ENCODE measurements at regions not wholly inside any gene's neighbourhood (a gene's known extent, or its start where the extent isn't known, plus 50 kb on each side); places are given as distances from the start of the nearest gene placed in this dataset.

DNA sequence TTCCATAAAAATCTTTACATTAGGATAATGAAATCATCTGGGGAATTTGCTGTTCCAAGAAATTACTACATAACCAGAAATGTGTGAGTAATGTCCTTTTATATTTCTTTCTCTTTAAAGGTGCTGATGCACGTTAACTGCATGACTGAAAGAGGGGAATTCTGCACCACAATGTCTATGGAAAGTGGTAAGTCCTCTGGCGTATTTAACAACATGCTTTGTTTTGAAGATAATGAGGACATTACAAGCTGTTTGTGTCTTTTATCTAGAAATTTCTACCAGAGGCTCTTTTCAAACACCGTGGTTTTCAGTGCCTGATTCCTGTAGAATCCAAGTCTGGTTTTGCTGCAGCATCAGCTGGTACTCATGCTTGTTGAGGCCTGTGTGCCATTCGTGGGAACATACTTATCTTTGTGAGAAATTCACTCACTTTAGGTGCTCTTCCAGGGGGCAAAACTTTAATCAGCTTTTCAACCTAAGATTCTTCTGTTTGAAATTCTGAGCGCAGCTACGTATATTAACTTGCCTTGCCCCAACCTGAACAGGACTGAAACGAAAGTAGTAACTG, 257.2 kb downstream of the PDHA2 start:
- Histone ChIP-seq H3K27me3 (ENCODE audit: insufficient read depth, insufficient read length) (no peaks in the 10 kb centered on the region), H3K9ac (ENCODE audit: insufficient read length, low read depth) (no peak overlapping the region), H3K4me1 (ENCODE audit: insufficient read depth, insufficient read length) (no peaks in the 10 kb centered on the region), H3K36me3 (ENCODE audit: insufficient read depth, insufficient read length, low read length) (no peaks in the 10 kb centered on the region), H3K9me3 (ENCODE audit: insufficient read depth, low read length) (no peaks in the 10 kb centered on the region), H3K4me3 (ENCODE audit: insufficient read length, low read depth) (no peak overlapping the region)
- no peak for DNase-seq (ENCODE audit: low read depth, low spot score)
- TF ChIP-seq SUZ12 (IDR thresholded peaks at IDR 0.05; ENCODE audit: extremely low read depth, insufficient read depth, insufficient read length) = no peak
- TF ChIP-seq ZNF274 (IDR thresholded peaks at IDR 0.05; ENCODE audit: low read depth, low read length) = no peak
- TF ChIP-seq YY1 (IDR thresholded peaks at IDR 0.05; ENCODE audit: insufficient read depth, insufficient read length) = no peak

DNA sequence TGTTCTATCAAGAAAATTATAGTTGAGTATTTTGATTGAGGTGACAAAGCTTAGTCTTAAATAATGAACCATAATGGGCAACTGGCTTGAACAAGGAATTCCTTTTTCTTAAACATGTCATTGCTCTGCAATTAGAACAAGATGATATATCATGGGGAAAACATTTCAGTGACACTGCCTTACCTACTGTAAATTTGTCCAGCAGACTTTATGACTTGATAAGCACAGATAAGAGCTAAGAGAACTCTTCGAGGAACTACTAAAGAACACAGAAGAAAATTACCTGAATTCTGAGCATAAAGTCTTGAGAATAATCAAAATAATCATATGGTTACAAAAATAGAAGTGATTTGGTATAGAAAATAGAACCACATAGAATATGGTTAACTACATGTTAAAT, 257.8 kb downstream of the PDHA2 start:
- H3K4me1 ChIP-seq (ENCODE audit: insufficient read depth, insufficient read length) = no peaks in the 10 kb centered on the region
- H3K36me3 ChIP-seq (ENCODE audit: insufficient read depth, insufficient read length, low read length) = no peaks in the 10 kb centered on the region
- H3K27me3 ChIP-seq (ENCODE audit: insufficient read depth, insufficient read length) = no peaks in the 10 kb centered on the region
- no peak overlapping the region for H3K4me3 ChIP-seq (ENCODE audit: insufficient read length, low read depth)
- DNase-seq (ENCODE audit: low read depth, low spot score) = no peak
- TF ChIP-seq SUZ12 (IDR thresholded peaks at IDR 0.05; ENCODE audit: extremely low read depth, insufficient read depth, insufficient read length) = no peak
- TF ChIP-seq YY1 (IDR thresholded peaks at IDR 0.05; ENCODE audit: insufficient read depth, insufficient read length) = no peak
- TF ChIP-seq ZNF274 (IDR thresholded peaks at IDR 0.05; ENCODE audit: low read depth, low read length) = no peak
- no peaks in the 10 kb centered on the region for H3K9me3 ChIP-seq (ENCODE audit: insufficient read depth, low read length)
- no peak overlapping the region for H3K9ac ChIP-seq (ENCODE audit: insufficient read length, low read depth)

DNA sequence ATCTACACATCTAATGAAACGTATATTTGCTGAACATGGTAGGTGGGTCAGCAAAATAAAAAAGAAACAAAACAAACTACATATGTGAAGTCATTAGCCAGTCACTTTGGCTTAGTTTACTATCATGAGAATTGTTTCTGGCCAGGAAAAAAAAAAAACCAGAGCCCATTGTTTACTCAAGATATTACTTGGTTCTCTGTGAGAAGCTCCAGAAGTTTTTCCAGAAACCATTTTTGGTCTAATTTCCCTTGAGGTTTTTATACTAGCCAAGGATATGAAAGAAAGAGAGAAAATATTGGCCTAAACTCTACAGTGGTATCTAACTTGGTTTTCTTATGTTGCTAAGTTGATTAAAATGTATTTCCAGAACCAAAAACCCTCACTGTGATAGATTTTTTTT, 259.1 kb downstream of the PDHA2 start:
- H3K27me3 ChIP-seq (ENCODE audit: insufficient read depth, insufficient read length) = no peaks in the 10 kb centered on the region
- no peak for DNase-seq (ENCODE audit: low read depth, low spot score)

DNA sequence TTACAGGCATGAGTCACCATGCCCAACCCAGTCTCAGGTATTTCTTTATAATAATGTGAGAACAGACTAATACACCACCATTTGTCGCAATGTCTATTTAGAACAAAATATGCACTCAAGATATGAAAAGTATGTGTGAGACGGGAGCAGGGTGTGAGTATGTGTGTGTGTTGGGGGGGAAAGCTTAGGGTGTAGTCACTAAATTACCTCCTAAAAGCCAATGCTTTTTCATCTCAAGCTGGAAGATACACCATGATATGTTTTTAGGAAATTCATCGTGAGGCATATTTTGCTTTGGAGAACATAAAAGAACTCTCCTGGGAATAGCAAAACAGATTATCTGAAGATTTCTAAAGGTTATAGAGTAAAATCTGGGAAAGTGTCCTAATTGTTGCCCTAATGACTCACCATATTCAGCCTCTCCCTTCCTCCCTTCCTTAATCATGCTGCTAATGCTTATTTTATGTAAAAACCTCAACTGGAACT, 262.7 kb downstream of the PDHA2 start:
- Histone ChIP-seq H3K9ac (ENCODE audit: insufficient read length, low read depth) (no peak overlapping the region), H3K27me3 (ENCODE audit: insufficient read depth, insufficient read length) (no peaks in the 10 kb centered on the region), H3K9me3 (ENCODE audit: insufficient read depth, low read length) (no peaks in the 10 kb centered on the region), H3K36me3 (ENCODE audit: insufficient read depth, insufficient read length, low read length) (no peaks in the 10 kb centered on the region), H3K4me1 (ENCODE audit: insufficient read depth, insufficient read length) (no peaks in the 10 kb centered on the region), H3K4me3 (ENCODE audit: insufficient read length, low read depth) (no peak overlapping the region)
- no peak for DNase-seq (ENCODE audit: low read depth, low spot score)
- TF ChIP-seq ZNF274 (IDR thresholded peaks at IDR 0.05; ENCODE audit: low read depth, low read length) = no peak
- no peak for TF ChIP-seq YY1 (IDR thresholded peaks at IDR 0.05; ENCODE audit: insufficient read depth, insufficient read length)
- TF ChIP-seq SUZ12 (IDR thresholded peaks at IDR 0.05; ENCODE audit: extremely low read depth, insufficient read depth, insufficient read length) = no peak

More for the DNA sequence above, 259.1 kb downstream of the PDHA2 start:
- no peaks in the 10 kb centered on the region for H3K9me3 ChIP-seq (ENCODE audit: insufficient read depth, low read length)
- no peaks in the 10 kb centered on the region for H3K36me3 ChIP-seq (ENCODE audit: insufficient read depth, insufficient read length, low read length)
- H3K9ac ChIP-seq (ENCODE audit: insufficient read length, low read depth) = no peak overlapping the region
- H3K4me3 ChIP-seq (ENCODE audit: insufficient read length, low read depth) = no peak overlapping the region
- TF ChIP-seq ZNF274 (IDR thresholded peaks at IDR 0.05; ENCODE audit: low read depth, low read length) = no peak
- TF ChIP-seq SUZ12 (IDR thresholded peaks at IDR 0.05; ENCODE audit: extremely low read depth, insufficient read depth, insufficient read length) = no peak
- TF ChIP-seq YY1 (IDR thresholded peaks at IDR 0.05; ENCODE audit: insufficient read depth, insufficient read length) = no peak
- H3K4me1 ChIP-seq (ENCODE audit: insufficient read depth, insufficient read length) = no peaks in the 10 kb centered on the region

DNA sequence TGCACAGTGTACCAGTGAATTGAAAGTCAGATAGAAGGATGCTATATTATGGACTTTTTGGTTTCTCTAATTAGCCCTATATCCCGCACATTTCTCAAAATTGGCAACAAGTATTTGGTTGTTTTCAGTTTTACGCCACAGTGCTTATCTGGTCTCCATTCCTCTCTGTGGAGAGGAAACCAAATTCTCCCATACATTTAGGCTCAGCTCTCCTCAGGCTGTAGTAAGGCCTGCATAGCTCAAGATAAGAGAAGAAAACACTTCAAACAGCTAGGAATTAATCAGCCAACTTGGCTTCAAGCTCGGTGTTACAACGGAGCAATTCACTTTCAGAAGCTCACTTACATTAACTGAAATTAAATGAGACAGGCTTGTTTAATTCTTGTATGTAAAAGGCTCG, 263.2 kb downstream of the PDHA2 start:
- TF ChIP-seq YY1 (IDR thresholded peaks at IDR 0.05; ENCODE audit: insufficient read depth, insufficient read length) (no peak), SUZ12 (IDR thresholded peaks at IDR 0.05; ENCODE audit: extremely low read depth, insufficient read depth, insufficient read length) (no peak), ZNF274 (IDR thresholded peaks at IDR 0.05; ENCODE audit: low read depth, low read length) (no peak)
- H3K36me3 ChIP-seq (ENCODE audit: insufficient read depth, insufficient read length, low read length) = no peaks in the 10 kb centered on the region
- no peak overlapping the region for H3K9ac ChIP-seq (ENCODE audit: insufficient read length, low read depth)
- DNase-seq (ENCODE audit: low read depth, low spot score) = no peak
- no peaks in the 10 kb centered on the region for H3K4me1 ChIP-seq (ENCODE audit: insufficient read depth, insufficient read length)
- no peaks in the 10 kb centered on the region for H3K27me3 ChIP-seq (ENCODE audit: insufficient read depth, insufficient read length)
- no peaks in the 10 kb centered on the region for H3K9me3 ChIP-seq (ENCODE audit: insufficient read depth, low read length)
- H3K4me3 ChIP-seq (ENCODE audit: insufficient read length, low read depth) = no peak overlapping the region

DNA sequence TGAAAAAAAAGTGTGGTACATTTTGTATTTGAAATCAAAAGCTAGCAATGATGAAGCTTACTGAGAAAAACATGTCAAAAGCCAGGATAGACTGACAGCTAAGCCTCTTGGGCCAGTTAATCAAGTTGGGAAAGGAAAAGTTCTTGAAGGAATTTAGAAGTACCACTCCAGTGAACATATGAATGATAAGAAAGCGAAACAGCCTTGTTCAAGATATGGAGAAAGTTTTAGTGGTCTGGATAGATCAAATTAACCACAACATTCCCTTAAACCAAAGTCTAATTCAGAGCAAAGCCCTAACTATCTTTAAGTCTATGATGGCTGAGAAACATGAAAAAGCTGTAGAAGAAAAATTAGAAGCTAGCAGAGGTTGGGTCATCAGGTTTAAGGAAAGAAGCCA, 268.3 kb downstream of the PDHA2 start:
- Histone ChIP-seq H3K4me3 (ENCODE audit: insufficient read length, low read depth) (no peak overlapping the region), H3K36me3 (ENCODE audit: insufficient read depth, insufficient read length, low read length) (no peaks in the 10 kb centered on the region), H3K4me1 (ENCODE audit: insufficient read depth, insufficient read length) (no peaks in the 10 kb centered on the region), H3K9ac (ENCODE audit: insufficient read length, low read depth) (no peak overlapping the region), H3K27me3 (ENCODE audit: insufficient read depth, insufficient read length) (no peaks in the 10 kb centered on the region), H3K9me3 (ENCODE audit: insufficient read depth, low read length) (no peaks in the 10 kb centered on the region)
- DNase-seq (ENCODE audit: low read depth, low spot score) = no peak
- TF ChIP-seq ZNF274 (IDR thresholded peaks at IDR 0.05; ENCODE audit: low read depth, low read length) = no peak
- TF ChIP-seq YY1 (IDR thresholded peaks at IDR 0.05; ENCODE audit: insufficient read depth, insufficient read length) = no peak
- TF ChIP-seq SUZ12 (IDR thresholded peaks at IDR 0.05; ENCODE audit: extremely low read depth, insufficient read depth, insufficient read length) = no peak

DNA sequence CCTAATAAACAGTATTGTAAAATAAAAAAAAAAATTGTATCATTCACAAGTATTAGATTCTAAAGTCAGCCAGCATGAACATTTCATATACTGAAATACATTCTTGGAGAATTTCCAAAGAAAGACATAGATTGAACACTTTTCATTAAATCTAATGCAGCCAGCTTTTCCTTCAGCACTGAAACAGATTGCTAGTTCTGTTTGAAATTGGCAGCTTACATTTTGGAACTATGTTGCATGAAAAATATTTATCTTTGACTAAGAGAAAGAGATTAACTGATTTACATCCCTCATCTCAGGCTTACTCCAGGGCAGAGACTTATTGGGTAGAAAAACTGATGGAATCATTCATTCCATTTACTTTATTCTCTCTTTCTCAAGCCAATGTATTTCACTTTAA, 272.7 kb downstream of the PDHA2 start:
- no peak for TF ChIP-seq ZNF274 (IDR thresholded peaks at IDR 0.05; ENCODE audit: low read depth, low read length)
- no peak for TF ChIP-seq YY1 (IDR thresholded peaks at IDR 0.05; ENCODE audit: insufficient read depth, insufficient read length)
- no peak for TF ChIP-seq SUZ12 (IDR thresholded peaks at IDR 0.05; ENCODE audit: extremely low read depth, insufficient read depth, insufficient read length)
- Histone ChIP-seq H3K36me3 (ENCODE audit: insufficient read depth, insufficient read length, low read length) (no peaks in the 10 kb centered on the region), H3K27me3 (ENCODE audit: insufficient read depth, insufficient read length) (no peaks in the 10 kb centered on the region), H3K9ac (ENCODE audit: insufficient read length, low read depth) (no peak overlapping the region), H3K4me3 (ENCODE audit: insufficient read length, low read depth) (no peak overlapping the region), H3K9me3 (ENCODE audit: insufficient read depth, low read length) (no peaks in the 10 kb centered on the region), H3K4me1 (ENCODE audit: insufficient read depth, insufficient read length) (no peaks in the 10 kb centered on the region)
- no peak for DNase-seq (ENCODE audit: low read depth, low spot score)
